Testis (tissue), 2 donors: ENCODE measurements at regions not wholly inside any gene's neighbourhood (a gene's known extent, or its start where the extent isn't known, plus 50 kb on each side); places are given as distances from the start of the nearest gene placed in this dataset.

Experiments
- DNase-seq: peaks from one replicate; pipeline ENCODE4 v3.0.0-alpha.2; 2019
- H3K27ac ChIP-seq, 2 donors: fragments of 200-600 bp; sonication (generic); one replicate each; pipeline ENCODE4 v1.5.1; 2019
- H3K27me3 ChIP-seq: fragments of 200-600 bp; sonication (generic); one replicate; pipeline ENCODE4 v1.5.1; 2019
- H3K36me3 ChIP-seq: fragments of 200-600 bp; sonication (generic); one replicate; pipeline ENCODE4 v1.5.1; 2017; ENCODE audit warnings: low read depth; ENCODE audit errors: missing control alignments
- H3K4me1 ChIP-seq: fragments of 200-600 bp; sonication (generic); one replicate; pipeline ENCODE4 v1.5.1; 2019
- H3K4me3 ChIP-seq, 2 donors: fragments of 200-600 bp; sonication (generic); one replicate each; pipeline ENCODE4 v1.5.1; 2017 to 2019
- H3K9me3 ChIP-seq: fragments of 200-600 bp; sonication (generic); one replicate; pipeline ENCODE4 v1.5.1; 2017
- POLR2A ChIP-seq: fragments of 450-650 bp; IDR thresholded peaks from one replicate; pipeline ENCODE4 v1.6.1; 2017; ENCODE audit warnings: antibody characterized with exemption, mild to moderate bottlenecking, moderate library complexity
- WGBS, 2 donors: methylation state at CpG; one replicate each; pipeline ENCODE4 v1.1.5; 2018; 5-methylcytosine and 5-hydroxymethylcytosine counted together
- intact Hi-C: fragments of 100-400 bp; cut with DNase I; formaldehyde crosslinking; loops from one replicate; pipeline ENCODE4 v1.15.1; 2023; ENCODE audit warnings: low total_unique reads
- TF ChIP-seq, protein P1 (sequence below), 3 experiments: fragments of 450-650 bp in 2 of 3; fragments of 200-600 bp in 1 of 3; sonication (generic) in 1 of 3; IDR thresholded peaks; one replicate each; pipeline ENCODE4 v1.5.1; 2016 to 2019; ENCODE audit warnings: antibody characterized with exemption in 3 of 3, mild to moderate bottlenecking in 2 of 3, moderate library complexity in 1 of 3

DNA sequence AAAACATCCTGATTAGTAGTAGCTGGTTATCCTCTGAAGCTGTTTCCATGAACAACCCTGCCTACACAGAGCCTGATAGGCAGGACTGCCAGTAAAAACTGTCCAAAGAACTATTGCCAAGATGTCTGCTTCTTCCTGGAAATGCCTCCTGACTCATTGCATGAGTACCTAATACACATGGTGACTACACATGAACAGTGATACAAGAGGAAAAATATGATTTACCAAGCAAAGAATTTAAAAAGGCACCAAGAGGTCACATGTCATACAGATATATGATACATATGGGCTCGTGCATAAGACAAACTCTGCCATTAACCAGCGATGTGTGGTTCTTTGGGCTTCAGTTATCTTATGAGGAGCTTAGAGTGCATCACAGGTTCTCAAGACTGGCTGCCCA, 552.3 kb downstream of the SLC16A7 start:
- Histone ChIP-seq H3K9me3 (no peaks in the 10 kb centered on the region), H3K4me3 (no peak overlapping the region), H3K27ac (no peak overlapping the region), H3K36me3 (no peaks in the 10 kb centered on the region), H3K4me1 (no peaks in the 10 kb centered on the region), H3K27me3 (no peaks in the 10 kb centered on the region)
- 74 to 77% methylated on average over 2 of the region's 2 CpGs for WGBS, 2 donors
- intact Hi-C loops, result no loop called here
- no peak for TF ChIP-seq POLR2A
- TF ChIP-seq, protein P1, sequence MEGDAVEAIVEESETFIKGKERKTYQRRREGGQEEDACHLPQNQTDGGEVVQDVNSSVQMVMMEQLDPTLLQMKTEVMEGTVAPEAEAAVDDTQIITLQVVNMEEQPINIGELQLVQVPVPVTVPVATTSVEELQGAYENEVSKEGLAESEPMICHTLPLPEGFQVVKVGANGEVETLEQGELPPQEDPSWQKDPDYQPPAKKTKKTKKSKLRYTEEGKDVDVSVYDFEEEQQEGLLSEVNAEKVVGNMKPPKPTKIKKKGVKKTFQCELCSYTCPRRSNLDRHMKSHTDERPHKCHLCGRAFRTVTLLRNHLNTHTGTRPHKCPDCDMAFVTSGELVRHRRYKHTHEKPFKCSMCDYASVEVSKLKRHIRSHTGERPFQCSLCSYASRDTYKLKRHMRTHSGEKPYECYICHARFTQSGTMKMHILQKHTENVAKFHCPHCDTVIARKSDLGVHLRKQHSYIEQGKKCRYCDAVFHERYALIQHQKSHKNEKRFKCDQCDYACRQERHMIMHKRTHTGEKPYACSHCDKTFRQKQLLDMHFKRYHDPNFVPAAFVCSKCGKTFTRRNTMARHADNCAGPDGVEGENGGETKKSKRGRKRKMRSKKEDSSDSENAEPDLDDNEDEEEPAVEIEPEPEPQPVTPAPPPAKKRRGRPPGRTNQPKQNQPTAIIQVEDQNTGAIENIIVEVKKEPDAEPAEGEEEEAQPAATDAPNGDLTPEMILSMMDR (IDR thresholded peaks at IDR 0.05), result no peak
- DNase-seq, result no peak

DNA sequence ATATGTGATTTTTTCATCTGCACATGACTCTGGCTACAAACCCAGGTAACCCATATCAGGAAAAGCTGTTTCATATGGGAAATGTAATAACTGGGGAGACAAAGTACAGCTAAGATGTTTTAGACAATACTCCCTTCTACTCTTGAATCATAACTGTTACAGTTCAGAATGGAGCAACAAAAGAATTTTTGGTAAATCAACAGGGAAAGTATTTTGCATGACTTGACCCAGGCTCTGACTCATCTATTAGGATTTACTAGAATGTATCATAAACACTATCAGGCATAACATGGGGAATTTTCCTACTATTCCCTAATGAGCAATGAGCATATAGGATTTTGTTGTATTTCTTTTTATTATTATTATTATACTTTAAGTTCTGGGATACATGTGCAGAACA, 553.0 kb downstream of the SLC16A7 start:
- Histone ChIP-seq H3K9me3 (no peaks in the 10 kb centered on the region), H3K4me1 (no peaks in the 10 kb centered on the region), H3K36me3 (no peaks in the 10 kb centered on the region), H3K27me3 (no peaks in the 10 kb centered on the region), H3K27ac (no peak overlapping the region), H3K4me3 (no peak overlapping the region)
- no peak for DNase-seq
- intact Hi-C loops, result no loop called here
- no peak for TF ChIP-seq POLR2A
- TF ChIP-seq, protein P1 (IDR thresholded peaks at IDR 0.05), result no peak

DNA sequence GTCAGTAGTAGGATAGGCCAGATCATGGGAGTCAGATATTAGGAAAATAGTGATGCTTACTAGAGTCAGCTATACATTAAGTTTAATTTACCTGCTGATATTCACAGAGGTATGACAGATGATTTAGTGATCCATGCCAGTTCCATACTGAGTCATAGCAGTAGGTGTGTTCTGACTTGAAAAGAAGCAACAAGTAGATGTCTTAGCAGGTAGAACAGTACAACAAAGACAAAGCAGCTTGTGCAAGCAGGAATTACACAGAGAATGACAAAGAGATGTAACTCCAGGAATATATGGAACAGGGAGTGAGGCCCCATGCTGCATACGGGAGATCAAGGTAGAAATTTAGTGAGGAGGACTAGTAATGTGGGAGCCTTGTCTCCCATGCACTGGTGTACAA, 556.9 kb downstream of the SLC16A7 start:
- no peaks in the 10 kb centered on the region for H3K27me3 ChIP-seq
- H3K9me3 ChIP-seq, result no peaks in the 10 kb centered on the region
- intact Hi-C loops, result no loop called here
- TF ChIP-seq POLR2A, result no peak
- TF ChIP-seq, protein P1 (IDR thresholded peaks at IDR 0.05), result no peak
- H3K27ac ChIP-seq, result no peak overlapping the region
- no peaks in the 10 kb centered on the region for H3K36me3 ChIP-seq
- H3K4me3 ChIP-seq, result no peak overlapping the region
- no peaks in the 10 kb centered on the region for H3K4me1 ChIP-seq
- no peak for DNase-seq
- WGBS, 2 donors, result 85 to 88% methylated on average over 1 of the region's 1 CpG

DNA sequence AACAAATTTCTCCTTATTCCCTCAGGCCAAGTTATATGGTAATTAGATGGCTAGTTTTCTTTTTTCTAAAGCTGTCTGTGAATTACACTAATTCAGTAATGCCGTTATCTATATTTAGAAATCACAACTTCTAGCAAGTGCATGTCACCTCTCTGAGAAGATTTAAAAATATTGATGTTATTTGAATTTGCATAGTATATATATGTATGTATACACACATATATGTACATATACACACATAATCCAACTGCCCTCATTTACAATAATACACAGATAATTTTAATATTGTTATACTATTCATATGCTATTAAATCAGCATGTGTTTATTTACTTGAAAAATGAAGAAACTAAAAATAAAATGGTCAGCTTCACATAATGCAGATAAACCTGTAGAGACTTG, 563.9 kb downstream of the SLC16A7 start:
- no peaks in the 10 kb centered on the region for H3K36me3 ChIP-seq
- no peak overlapping the region for H3K4me3 ChIP-seq
- WGBS, 2 donors, result 88 to 97% methylated on average over 1 of the region's 1 CpG
- intact Hi-C loops, result no loop called here
- no peaks in the 10 kb centered on the region for H3K9me3 ChIP-seq
- TF ChIP-seq, protein P1 (IDR thresholded peaks at IDR 0.05), result no peak
- no peak for TF ChIP-seq POLR2A
- H3K27ac ChIP-seq, result no peak overlapping the region
- no peaks in the 10 kb centered on the region for H3K27me3 ChIP-seq
- no peaks in the 10 kb centered on the region for H3K4me1 ChIP-seq
- no peak for DNase-seq

DNA sequence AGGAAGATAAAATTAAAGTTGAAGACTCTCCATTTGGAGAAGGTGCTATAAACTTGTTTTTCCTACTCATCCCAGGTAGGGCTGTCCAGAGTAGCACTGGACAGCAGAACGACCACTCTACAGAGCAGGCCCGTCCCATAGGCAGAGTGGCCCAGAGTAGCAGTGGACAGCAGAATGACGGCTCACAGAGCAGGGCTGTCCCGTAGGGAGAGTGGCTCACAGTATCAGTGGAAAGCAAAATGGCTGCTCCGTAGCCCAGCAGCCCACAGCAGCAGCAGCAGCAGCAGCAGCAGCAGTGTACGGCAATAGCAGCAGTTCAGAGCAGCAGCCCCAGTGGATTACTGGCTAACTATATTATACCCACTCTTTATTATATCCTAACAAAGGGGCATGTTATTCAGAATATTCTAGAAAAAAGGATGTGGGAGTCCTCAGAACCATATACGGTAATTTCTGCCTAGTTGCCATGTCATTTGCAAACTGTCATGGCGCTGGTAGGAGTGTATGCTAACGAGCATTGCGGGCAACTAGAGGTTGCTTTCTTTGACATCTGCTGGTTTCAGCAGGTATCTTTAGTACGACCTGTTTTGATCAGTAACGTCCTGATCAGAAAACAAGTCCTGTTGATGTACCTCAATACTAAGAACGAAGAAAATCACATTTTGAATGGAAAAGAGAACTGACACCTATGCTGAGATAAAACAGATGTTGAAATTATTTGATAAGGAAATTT, 567.3 kb downstream of the SLC16A7 start:
- Histone ChIP-seq H3K4me3 (no peak overlapping the region), H3K27me3 (no peaks in the 10 kb centered on the region), H3K27ac (no peak overlapping the region), H3K9me3 (no peaks in the 10 kb centered on the region), H3K36me3 (no peaks in the 10 kb centered on the region), H3K4me1 (no peaks in the 10 kb centered on the region)
- WGBS, 2 donors, result 67 to 68% methylated on average over 8 to 13 of the region's 13 CpGs
- no peak for TF ChIP-seq POLR2A
- TF ChIP-seq, protein P1 (IDR thresholded peaks at IDR 0.05), result no peak
- intact Hi-C loops, result no loop called here
- peak; percentile 35 for DNase-seq
